ENCODE measurements at regions not wholly inside any gene's neighbourhood (a gene's known extent, or its start where the extent isn't known, plus 50 kb on each side); places are given as distances from the start of the nearest gene placed in this dataset.
"Not testable (repeated sequence)": the region's sequence is repeated elsewhere in the genome, so short reads cannot be mapped to it uniquely, and the experiment has no call there.

- no peak for DNase-seq
Measured at GRCh38 chr1:187977298-187977697, 1148.5 kb downstream of the PLA2G4A start.

- no peak for DNase-seq
Measured at GRCh38 chr1:187985145-187985896, 1156.6 kb downstream of the PLA2G4A start.

GRCh38 chr1:187985897-187986654, 1157.3 kb downstream of the PLA2G4A start:
- no peak for DNase-seq

GRCh38 chr1:187987236-187987776, 1158.6 kb downstream of the PLA2G4A start:
- no peak for DNase-seq

GRCh38 chr1:187991944-187992343, 1163.2 kb downstream of the PLA2G4A start:
- no peak for DNase-seq

GRCh38 chr1:187996780-187997179, 1168.0 kb downstream of the PLA2G4A start:
- DNase-seq, result no peak

- no peak for DNase-seq
Measured at GRCh38 chr1:187999973-188000372, 1171.2 kb downstream of the PLA2G4A start.

GRCh38 chr1:188003687-188004086, 1174.9 kb downstream of the PLA2G4A start:
- DNase-seq, result not testable (repeated sequence)

- no peak for DNase-seq
Measured at GRCh38 chr1:188004849-188005248, 1176.1 kb downstream of the PLA2G4A start.

- no peak for DNase-seq
Measured at GRCh38 chr1:188006354-188006753, 1177.6 kb downstream of the PLA2G4A start.

- DNase-seq, result not testable (repeated sequence)
Measured at GRCh38 chr1:188013222-188013849, 1184.6 kb downstream of the PLA2G4A start.

- DNase-seq, result no peak
Measured at GRCh38 chr1:188017921-188018320, 1189.2 kb downstream of the PLA2G4A start.

- no peak for DNase-seq
Measured at GRCh38 chr1:188022661-188023060, 1193.9 kb downstream of the PLA2G4A start.

- no peak for DNase-seq
Measured at GRCh38 chr1:188023206-188023605, 1194.5 kb downstream of the PLA2G4A start.

GRCh38 chr1:188027613-188028012, 1198.9 kb downstream of the PLA2G4A start:
- DNase-seq, result no peak

- DNase-seq, result not testable (repeated sequence)
Measured at GRCh38 chr1:188037572-188037971, 1208.8 kb downstream of the PLA2G4A start.

GRCh38 chr1:188043536-188044245, 1214.9 kb downstream of the PLA2G4A start:
- DNase-seq, result no peak

- DNase-seq, result no peak
Measured at GRCh38 chr1:188050250-188050649, 1221.5 kb downstream of the PLA2G4A start.

- DNase-seq, result no peak
Measured at GRCh38 chr1:188056011-188056410, 1227.3 kb downstream of the PLA2G4A start.

- DNase-seq, result no peak
Measured at GRCh38 chr1:188058801-188059200, 1230.1 kb downstream of the PLA2G4A start.

- DNase-seq, result no peak
Measured at GRCh38 chr1:188061881-188062280, 1233.1 kb downstream of the PLA2G4A start.

- no peak for DNase-seq
Measured at GRCh38 chr1:188062456-188062855, 1233.7 kb downstream of the PLA2G4A start.

GRCh38 chr1:188065917-188066316, 1237.2 kb downstream of the PLA2G4A start:
- DNase-seq, result no peak

All from suppressor macrophage (primary cell).